Neural progenitor cell (in vitro differentiated cells): ENCODE measurements at regions not wholly inside any gene's neighbourhood (a gene's known extent, or its start where the extent isn't known, plus 50 kb on each side); places are given as distances from the start of the nearest gene placed in this dataset.

Experiments used
- CTCF ChIP-seq: fragments of 200-600 bp; sonication (generic); IDR thresholded peaks from 2 replicates; pipeline ENCODE4 v1.5.1; 2017; ENCODE audit warnings: antibody characterized with exemption, mild to moderate bottlenecking
- EZH2 ChIP-seq: fragments of 200-600 bp; sonication (generic); IDR thresholded peaks from 2 replicates; pipeline ENCODE4 v1.6.1; 2017; ENCODE audit warnings: antibody characterized with exemption, mild to moderate bottlenecking, moderate library complexity
- EZH2phosphoT487 ChIP-seq: fragments of 200-600 bp; sonication (generic); IDR thresholded peaks from 2 replicates; pipeline ENCODE4 v1.6.1; 2017; ENCODE audit warnings: antibody characterized with exemption

- TF ChIP-seq EZH2 (no peak), EZH2phosphoT487 (no peak), CTCF (no peak)
These were observed 102.8 kb upstream of the SLC10A2 start for GRCh38 chr13:103168901-103169508.
